HG03439 (cell line): ENCODE measurements at regions not wholly inside any gene's neighbourhood (a gene's known extent, or its start where the extent isn't known, plus 50 kb on each side); places are given as distances from the start of the nearest gene placed in this dataset.
"Not testable (repeated sequence)": the region's sequence is repeated elsewhere in the genome, so short reads cannot be mapped to it uniquely, and the experiment has no call there.

Source experiments
- ATAC-seq: cut with Tn5 transposase; IDR thresholded peaks from one replicate; pipeline ENCODE4 v1.9.1; 2021; ENCODE audit warnings: mild to moderate bottlenecking, moderate library complexity; ENCODE audit not compliant: unreplicated experiment

DNA sequence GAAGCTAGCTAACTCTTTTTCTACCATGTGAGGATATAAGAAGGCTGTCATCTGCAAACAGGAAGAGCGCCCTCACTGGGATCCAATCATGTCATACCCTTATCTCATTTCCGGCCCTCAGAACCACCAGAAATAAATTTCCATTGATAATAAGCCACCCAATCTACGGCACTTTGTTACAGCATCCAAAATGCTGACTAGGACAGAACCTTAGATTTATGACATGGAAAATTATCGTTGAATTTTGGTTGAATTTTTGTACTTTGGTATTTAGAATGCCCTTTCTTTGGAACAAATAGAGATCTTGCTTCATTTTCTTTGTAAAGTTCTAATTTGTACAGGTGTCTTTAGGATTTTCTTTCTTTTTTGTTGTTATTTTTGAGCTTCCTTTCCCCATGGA lies 53.3 kb upstream of the CYLC2 start:
- no peak for ATAC-seq

DNA sequence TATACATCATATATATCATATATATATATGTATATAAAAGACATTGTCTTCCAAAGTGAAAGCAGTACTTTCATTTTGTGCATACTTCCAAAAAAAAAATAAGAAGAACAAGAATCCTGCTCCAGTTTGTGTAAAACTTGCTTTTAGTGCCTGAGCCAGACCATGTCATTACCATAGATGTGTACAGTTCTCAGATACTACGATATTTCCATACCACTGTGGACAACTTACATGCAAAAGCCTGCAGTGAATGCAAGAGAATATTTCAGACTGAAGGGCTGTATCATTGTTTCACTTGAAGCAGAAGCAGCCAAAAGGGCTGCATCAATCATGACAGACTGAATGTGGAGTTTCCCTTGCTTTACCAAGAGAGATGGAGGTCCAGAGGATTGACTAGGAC lies 72.6 kb upstream of the CYLC2 start:
- no peak for ATAC-seq

DNA sequence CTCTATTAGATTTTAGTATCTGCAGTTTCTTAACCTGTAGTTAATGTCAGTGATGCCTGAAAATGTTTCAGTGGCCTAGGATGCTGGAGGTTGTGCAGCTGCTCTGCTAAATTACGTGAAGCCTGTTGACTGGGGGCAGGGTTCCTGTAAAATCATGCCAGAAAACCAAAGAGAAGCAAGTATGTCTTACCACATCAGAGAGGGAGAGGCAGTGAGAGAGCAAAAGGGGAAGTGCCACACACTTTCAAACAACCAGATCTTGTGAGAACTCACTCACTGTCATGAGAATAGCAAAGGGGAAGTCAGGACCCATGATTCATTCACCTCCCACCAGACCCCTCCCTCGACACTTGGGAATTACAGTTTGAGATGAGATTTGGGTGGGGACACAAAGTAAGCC lies 83.9 kb upstream of the CYLC2 start:
- ATAC-seq = no peak

DNA sequence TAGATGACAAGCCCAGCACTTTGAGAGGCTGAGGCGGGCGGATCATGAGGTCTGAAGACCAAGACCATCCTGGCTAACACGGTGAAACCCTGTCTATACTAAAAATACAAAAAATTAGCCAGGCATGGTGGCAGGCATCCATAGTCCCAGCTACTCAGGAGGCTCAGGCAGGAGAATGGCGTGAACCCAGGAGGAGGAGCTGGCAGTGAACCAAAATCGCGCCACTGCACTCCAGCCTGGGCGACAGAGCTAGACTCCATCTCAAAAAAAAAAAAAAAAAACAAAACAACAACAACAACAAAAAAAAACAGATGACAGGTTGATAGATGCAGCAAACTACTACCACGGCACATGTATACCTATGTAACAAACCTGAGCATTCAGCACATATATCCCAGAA lies 89.3 kb upstream of the CYLC2 start:
- ATAC-seq = not testable (repeated sequence)

DNA sequence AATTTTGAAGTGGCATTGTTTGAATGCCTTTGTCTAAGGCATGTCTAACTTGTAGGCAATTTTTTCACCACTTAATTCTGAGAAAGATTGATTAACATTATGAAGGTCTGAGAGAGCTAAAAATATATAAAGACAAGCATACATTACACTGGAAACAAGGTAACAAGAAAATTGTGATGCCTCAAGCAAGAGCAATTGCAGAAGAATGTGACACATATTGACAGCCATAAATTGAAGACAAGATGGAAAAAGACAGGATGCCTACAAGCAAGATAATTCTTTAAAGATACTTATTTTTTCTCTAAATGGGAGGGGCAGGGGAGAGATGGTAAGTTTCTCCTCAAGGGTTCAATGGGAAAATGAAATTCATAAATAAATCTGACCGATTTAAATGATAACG lies 103.1 kb upstream of the CYLC2 start:
- no peak for ATAC-seq

DNA sequence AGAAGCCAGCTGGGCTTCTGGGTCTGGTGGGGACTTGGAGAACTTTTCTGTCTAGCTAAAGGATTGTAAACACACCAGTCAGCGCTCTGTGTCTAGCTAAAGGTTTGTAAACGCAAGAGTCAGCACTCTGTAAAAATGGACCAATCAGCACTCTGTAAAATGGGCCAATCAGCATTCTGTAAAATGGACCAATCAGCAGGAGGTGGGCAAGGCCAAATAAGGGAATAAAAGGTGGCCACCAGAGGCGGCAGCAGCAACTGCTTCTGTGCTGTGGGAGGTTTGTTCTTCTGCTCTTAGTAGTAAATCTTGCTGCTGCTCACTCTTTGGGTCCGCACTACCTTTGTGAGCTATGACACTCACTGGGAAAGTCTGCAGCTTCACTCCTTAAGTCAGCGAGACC lies 106.4 kb upstream of the CYLC2 start:
- not testable (repeated sequence) for ATAC-seq

DNA sequence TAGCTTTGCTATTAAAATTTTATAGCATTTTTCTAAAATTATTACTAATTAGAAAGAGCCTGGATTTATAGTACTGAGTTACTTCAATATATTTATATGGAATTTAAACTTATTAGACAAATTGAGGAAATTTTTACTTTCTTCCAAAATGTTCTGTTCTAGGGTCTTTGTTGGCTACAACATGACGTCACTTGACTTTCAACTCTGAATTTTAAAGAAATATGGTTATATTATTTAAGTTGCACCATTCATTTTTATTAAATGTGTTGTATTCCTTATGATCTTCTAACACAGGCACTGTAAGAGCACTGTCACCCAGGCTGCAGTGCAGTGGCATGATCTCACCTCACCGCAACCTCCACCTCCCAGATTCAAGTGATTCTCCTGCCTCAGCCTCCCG lies 119.4 kb upstream of the CYLC2 start:
- ATAC-seq = no peak

DNA sequence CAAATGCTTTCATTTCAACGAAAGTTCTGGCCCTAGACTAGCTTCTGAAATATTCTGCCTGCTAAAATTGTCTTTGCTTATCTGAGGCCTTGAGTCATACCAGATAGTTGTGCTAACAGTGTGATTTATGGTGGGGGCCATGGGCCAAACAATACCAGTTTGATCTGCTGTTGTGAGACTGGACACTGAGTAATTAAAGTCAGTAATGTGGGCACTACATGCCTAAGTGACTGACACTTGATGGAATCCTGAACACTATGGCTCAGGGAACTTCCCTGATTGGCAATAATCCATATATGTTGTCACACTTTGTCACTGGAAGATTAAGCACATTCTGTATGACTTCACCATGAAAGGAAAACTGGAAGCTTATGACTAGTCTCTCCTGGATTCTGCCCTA lies 127.6 kb upstream of the CYLC2 start:
- ATAC-seq = no peak

DNA sequence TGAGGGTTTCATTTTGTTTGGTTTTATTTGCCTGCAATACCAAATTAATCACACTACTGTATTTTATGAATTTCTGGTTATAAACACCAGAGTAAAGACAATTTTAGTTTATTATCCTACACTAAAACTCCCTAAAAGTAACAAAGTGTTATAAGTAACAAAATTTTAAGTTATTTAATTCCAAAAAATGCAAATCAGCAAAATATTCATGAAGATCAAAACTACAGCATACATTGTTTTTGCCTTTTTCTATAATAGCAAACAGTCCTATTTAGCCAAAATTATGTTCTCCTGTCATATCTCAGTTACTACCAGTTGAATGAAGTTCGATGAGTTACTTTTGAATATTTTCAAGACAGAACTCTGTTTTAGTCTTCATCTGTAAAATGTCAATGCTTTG lies 132.7 kb upstream of the CYLC2 start:
- no peak for ATAC-seq

DNA sequence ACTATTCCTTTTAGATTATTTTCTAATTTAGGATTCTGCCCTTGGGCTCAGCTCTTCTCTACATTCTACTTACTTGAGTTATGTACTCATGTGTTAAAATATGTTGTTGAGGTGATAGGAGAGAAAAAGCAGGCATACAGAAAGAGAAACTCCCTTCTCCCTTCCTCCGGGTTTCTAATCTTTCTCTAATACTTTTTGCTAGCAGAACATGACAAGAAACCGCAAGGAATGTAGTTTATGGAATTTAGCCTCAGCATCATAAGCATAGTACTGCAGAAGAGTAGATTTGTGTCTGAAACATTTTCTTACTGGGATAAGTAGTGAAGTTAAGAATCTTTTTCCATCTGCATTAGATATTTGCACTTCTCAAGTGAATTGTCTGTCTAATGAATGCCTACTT lies 139.5 kb upstream of the CYLC2 start:
- no peak for ATAC-seq

DNA sequence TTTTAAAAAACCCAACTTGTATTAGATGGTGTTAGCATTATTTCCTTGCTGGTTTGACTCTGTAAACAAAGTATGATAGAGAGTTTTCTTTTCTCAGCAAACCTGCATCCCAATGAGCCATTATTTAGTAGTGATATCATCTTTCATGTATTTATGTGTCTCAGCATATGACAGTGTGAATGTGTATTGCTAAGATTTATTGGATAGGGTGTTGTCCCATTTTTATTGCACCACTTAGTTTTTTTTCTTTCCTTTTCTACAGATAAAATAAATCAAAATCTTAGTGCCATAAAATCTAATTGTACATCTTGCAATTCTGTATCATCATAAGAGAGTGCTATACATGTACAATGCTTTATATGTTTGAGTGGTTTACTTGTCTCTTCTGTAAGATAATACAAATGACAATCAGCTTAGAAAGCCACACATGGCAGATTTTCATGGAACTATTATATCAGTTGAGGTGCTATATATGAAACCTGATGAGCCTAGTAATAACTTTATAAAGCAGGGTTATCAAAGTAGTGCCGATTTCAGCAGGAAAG lies 149.2 kb upstream of the CYLC2 start:
- ATAC-seq = no peak

DNA sequence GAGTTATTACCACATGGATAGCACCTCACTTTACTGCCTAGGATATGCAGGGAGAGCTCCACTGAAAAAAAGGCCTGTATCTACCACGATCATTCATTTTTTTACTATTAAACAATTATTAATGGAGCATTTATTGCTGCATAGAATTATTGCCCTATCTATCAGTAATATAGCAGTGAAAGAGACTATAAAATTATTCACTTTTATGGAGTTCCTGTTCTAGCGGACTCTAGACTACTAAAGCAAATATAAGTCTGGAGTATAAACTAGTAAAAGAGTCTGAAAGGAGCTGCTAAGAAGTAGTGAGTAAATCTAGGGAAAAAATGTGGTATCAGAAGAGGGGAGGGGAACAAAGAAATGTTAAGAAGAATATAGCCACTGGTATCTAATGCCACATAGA lies 150.4 kb upstream of the CYLC2 start:
- ATAC-seq = no peak

DNA sequence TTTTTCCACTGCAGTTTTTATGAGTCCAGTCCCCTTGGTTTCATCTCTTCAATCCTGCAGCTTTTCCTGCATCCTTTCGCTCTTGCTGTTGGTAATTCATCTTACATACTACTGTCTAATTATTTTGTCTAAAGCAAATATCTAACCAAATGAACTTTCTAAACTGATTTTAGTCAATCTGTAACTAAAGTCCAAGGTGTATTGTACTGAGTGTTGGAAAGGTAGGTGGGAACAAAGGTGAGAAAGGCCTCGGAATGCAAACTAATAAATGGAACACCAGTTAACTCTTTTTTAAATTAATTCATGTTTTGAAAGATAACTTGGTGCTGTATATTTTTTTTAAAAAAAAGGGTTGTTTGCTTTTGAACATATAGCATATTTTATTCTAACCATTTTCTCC lies 152.7 kb upstream of the CYLC2 start:
- no peak for ATAC-seq

DNA sequence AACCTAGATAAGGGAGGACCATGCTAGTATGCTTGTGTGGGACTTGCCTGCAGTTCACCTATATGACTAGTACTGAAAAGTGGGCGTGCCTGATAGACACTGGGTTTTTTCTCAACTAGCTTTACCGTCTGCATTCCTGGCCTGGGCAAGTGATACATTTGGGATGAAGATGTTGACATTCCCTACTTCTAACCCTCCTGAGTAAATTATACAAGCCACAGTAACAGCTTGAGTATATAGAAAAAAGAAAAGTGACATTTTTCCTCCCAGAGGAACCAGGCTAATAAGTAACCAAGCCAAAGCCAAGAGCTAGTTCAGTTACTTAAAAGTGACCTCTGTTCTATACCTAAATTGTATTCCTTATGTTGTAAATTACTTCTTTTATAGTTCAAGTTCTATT lies 153.8 kb upstream of the CYLC2 start:
- no peak for ATAC-seq

DNA sequence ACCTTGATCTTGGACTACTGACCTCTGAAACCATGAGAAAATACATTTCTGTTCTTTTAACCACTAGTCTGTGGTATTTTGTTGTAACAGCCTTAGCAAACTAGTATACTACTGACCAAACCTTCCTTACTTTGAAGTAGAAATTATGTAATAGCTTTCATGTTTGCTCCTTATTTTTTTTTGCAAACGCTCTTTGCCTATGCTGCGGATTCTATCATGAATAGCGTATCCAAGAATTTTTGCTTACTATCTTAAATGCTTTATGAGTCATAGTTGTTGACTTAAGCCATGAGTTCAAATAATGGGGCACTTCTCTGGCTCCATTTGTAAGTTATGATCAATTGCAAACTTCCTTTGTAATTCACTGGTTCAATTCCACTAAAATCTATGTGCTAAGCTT lies 154.8 kb upstream of the CYLC2 start:
- ATAC-seq = no peak

DNA sequence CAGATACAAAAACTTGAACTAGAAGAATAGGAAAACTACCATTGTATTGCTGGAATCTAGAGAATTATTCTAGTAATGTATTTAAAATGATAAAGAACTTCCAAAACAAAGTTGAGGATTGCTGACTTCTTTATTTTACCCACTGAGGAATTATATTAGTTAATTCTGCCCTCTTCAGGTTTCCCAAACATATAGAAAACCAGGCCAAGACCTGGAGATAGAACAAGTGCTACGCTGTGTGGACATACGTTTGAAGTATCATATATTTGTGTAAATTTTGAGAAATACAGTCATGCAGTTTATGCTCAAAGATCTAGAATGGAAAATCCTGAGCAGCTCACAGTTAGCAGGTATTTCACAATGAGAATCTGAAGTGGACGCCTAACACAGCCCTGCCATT lies 162.3 kb upstream of the CYLC2 start:
- no peak for ATAC-seq

DNA sequence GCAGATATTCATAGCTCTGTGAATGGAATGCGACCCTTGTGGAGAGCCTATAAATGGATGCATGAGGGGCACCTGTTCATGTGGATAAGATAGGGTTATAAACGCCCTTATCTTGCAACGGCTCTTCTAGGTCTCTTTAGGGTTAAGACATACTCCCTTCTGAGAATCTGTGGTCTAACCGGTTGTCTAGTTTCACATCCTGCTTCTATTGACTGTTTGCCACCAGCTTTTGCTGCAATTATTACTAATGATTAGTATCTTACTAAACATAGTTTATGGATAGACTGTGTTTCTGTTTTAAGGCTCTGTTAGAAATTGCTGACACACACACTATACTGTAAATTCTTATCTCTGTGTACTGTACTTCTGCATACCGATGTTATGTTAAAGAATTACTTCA lies 198.9 kb upstream of the CYLC2 start:
- ATAC-seq = no peak

DNA sequence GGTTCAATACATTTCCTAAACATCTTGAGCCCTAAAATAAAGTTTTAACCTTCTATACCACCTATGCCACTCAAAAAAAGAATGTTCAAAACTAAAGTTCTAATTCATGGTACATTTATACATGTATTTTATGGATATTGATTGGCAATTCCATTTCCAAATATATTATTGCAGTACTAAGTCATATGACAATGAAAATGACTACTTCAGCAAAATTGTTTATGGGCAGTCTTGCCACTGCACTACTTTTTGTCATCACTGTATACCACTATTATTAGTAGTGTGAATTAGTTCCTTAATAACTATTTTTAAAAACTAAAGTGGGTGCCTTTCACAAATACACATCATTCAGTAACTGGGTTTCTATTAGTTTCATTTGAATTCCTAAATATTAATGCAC lies 199.6 kb upstream of the CYLC2 start:
- ATAC-seq = no peak

DNA sequence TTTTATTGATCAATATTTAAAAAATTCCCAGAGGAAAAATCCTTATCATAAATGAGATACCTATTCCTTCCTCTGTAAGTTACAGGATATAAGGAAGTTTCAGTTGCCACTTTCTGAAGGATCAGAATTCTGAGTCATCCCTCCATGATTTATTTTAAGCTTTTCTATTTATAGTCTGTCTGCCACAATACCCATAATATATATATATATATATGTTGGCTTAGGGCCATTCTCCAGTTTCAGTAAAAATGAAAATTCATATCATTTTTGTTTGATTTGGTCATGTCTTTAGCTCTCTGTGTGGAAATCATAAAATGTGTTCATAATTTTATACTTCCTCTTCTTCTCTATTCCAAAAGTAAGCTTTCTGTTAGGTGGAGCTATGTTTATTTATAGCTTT lies 215.8 kb upstream of the CYLC2 start:
- ATAC-seq = no peak

DNA sequence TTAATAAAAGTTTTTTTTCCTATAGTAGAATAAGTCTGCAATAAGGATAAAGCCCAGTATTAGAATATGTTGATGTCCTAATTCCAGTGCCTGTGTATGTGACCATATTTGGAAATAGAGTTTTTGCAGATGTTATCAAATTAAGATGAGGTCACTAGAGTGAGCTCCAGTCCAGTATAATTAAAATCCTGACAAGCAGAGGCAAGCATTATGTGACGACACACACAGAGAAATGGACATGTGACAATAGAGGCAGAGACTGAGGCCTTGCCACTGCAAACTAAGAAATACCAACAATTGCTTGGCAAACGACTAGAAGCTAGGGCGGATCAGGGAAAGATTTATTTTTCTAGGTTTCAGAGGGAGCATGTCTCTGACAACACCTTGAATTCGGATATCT lies 216.4 kb upstream of the CYLC2 start:
- ATAC-seq = no peak

DNA sequence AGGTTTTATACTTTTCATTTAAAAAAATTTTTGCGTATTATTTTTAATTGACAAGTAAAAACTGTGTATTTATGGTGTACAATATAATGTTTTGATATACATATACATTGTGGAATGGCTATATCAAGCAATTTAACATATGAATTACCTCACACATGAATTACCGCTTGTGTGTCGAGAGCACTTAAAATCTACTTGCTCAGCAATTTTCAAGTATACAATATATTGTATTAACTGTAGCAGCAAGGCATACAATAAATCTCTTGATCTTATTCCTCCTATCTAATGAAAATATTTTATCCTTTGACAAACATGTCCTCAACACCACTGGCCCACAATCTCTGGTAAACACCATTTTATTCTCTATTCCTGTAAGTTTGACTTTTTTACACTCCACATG lies 224.4 kb upstream of the CYLC2 start:
- ATAC-seq = no peak

DNA sequence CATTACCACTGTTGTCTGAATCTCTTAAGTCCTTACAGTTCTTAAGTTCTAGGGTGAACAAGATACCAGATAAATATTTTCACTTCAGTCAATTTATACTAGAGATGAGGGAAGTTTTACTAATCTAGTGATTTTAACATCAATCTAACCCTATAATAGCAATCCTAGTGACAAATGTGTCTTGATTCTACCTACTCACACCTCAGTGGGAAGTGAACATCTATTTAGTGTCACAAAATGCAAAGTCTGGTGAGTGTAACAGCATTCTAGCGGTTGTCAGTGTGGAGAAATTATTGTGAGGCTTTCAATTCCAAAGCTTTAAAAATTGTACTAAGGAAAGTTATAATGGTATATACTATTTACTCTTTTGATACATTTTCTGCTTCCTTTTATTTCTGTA lies 225.8 kb upstream of the CYLC2 start:
- no peak for ATAC-seq

DNA sequence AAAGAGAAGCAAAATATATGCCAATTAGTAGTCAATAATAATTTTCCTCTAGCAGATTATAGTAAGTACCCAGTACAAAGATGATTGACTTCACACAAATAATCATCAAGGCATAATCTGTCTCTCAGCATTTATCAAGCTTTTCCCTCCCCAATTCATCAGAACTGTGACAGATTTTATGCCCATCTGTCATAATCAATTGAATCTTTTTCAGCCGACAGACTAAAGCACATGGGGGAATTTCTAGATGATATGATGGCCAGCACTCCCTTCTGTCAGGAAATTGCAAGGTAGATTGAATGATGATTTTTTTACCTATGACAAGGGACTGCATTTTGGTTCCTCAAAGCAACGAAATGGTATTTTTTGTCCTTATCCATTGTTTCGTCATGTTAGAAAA lies 227.1 kb upstream of the CYLC2 start:
- no peak for ATAC-seq

DNA sequence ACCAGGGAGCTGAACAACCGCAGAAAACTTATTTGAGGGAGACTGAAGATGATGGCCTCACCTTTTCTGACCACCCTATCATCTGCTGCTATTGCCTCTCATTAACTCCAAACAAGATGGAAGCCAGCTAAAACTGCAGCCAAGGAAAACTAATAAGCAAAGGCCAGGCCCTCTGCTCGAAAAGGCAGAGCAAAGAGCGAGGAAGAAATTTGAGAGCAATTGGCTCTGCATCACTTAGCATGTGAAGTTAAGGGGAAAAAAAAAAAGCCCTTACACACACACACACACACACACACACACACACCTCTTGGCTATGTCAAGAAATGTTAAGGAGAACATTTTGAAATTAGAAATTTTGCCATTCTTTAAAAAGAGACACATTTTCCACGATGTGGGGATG lies 228.1 kb upstream of the CYLC2 start:
- ATAC-seq = no peak
